HCT116 (cell line): ENCODE measurements at regions not wholly inside any gene's neighbourhood (a gene's known extent, or its start where the extent isn't known, plus 50 kb on each side); places are given as distances from the start of the nearest gene placed in this dataset.

Experiments
- ATAC-seq: fragments of 200-7000 bp; cut with Tn5 transposase; 2 replicates; pipeline ENCODE4 v1.9.1; 2020; ENCODE audit warnings: mild to moderate bottlenecking, moderate library complexity
- BruUV-seq: library from RNA; stranded (reverse); fragments of 400-500 nt; replicated peaks from 2 replicates; lab custom pipeline; 2021; lab: Mats Ljungman, UMichigan
- CTCF ChIA-PET: fragments of 300-600 bp; sonication (Branson Sonifier 250); formaldehyde crosslinking; loops from one replicate; lab custom pipeline; 2021; ENCODE audit warnings: antibody characterized with exemption; lab: Charles Lee
- POLR2A ChIA-PET: fragments of 300-600, 350-600 bp; sonication (Branson Sonifier 250); formaldehyde crosslinking; loops from one replicate; lab custom pipeline; 2021; ENCODE audit warnings: antibody characterized with exemption; lab: Charles Lee
- RAD21 ChIA-PET, 2 experiments: fragments of 300-600 bp; sonication (Branson Sonifier 250); formaldehyde crosslinking; loops; one replicate each; lab custom pipeline; 2023; ENCODE audit warnings: low total read pairs in 2 of 2; ENCODE audit not compliant: uncharacterized antibody in 2 of 2, unreplicated experiment in 2 of 2, low non-redundant PET in 1 of 2; lab: Charles Lee
- DNase-seq: peaks from one replicate; pipeline ENCODE4 v3.0.0-alpha.2; 2010; ENCODE audit warnings: low read depth, low spot score
- H2AFZ ChIP-seq: fragments of 200-600 bp; shearing (Covaris generic), sonication (generic); 2 replicates; pipeline ENCODE4 v1.6.1; 2017; ENCODE audit warnings: low read depth, mixed run types, mixed read lengths, antibody characterized with exemption, low read length; ENCODE audit not compliant: poor library complexity, severe bottlenecking
- H3K27ac ChIP-seq: 2 replicates; pipeline ENCODE4 v1.5.1; 2012; ENCODE audit warnings: low read depth, low read length
- H3K27me3 ChIP-seq: fragments of 200-600 bp; sonication (generic); 2 replicates; pipeline ENCODE4 v1.6.1; 2016; ENCODE audit warnings: mixed run types, low read length, mixed read lengths; ENCODE audit not compliant: insufficient read depth
- H3K36me3 ChIP-seq, 2 experiments: fragments of 200-500 bp in 1 of 2; fragments of 200-600 bp in 1 of 2; sonication (Bioruptor generic) in 1 of 2; sonication (generic) in 1 of 2; 2 replicates each; pipeline versions ENCODE4 v1.5.1 to v1.6.1; 2014 to 2016; ENCODE audit warnings: low read length in 2 of 2, inconsistent platforms in 1 of 2, mixed read lengths in 1 of 2, mixed run types in 1 of 2; ENCODE audit not compliant: insufficient read depth in 2 of 2, control insufficient read depth in 1 of 2
- H3K4me1 ChIP-seq, 2 experiments: fragments of 200-600 bp in 1 of 2; sonication (generic) in 1 of 2; 2 replicates each; pipeline versions ENCODE4 v1.5.1 to v1.6.1; 2012 to 2017; ENCODE audit warnings: low read length in 2 of 2, inconsistent platforms in 1 of 2, mild to moderate bottlenecking in 1 of 2, mixed read lengths in 1 of 2, mixed run types in 1 of 2, moderate library complexity in 1 of 2; ENCODE audit not compliant: insufficient read depth in 2 of 2, control insufficient read depth in 1 of 2
- H3K4me2 ChIP-seq: fragments of 200-600 bp; sonication (generic); 2 replicates; pipeline ENCODE4 v1.6.1; 2017; ENCODE audit warnings: mixed run types, low read length, mixed read lengths
- H3K4me3 ChIP-seq, 2 experiments: fragments of 200-600 bp in 1 of 2; sonication (generic) in 1 of 2; replicated peaks in 1 of 2; 2 replicates each; pipeline ENCODE4 v1.5.1; 2011 to 2016; ENCODE audit warnings: low read length in 2 of 2, control low read depth in 1 of 2, low read depth in 1 of 2, mild to moderate bottlenecking in 1 of 2, mixed read lengths in 1 of 2, mixed run types in 1 of 2
- H3K79me2 ChIP-seq: fragments of 200-600 bp; sonication (generic); 2 replicates; pipeline ENCODE4 v1.6.1; 2017; ENCODE audit warnings: mild to moderate bottlenecking, mixed run types, low read length, moderate library complexity, mixed read lengths; ENCODE audit not compliant: insufficient read depth
- H3K9ac ChIP-seq: fragments of 200-600 bp; sonication (generic); 2 replicates; pipeline ENCODE4 v1.6.1; 2016; ENCODE audit warnings: low read length, mixed read lengths
- H3K9me2 ChIP-seq: fragments of 200-600 bp; sonication (generic), shearing (Covaris generic); 2 replicates; pipeline ENCODE4 v1.6.1; 2017; ENCODE audit warnings: mixed run types, mild to moderate bottlenecking, moderate library complexity; ENCODE audit not compliant: insufficient read depth
- H3K9me3 ChIP-seq, 2 experiments: fragments of 200-500 bp in 1 of 2; fragments of 200-600 bp in 1 of 2; sonication (Bioruptor generic) in 1 of 2; sonication (generic) in 1 of 2; 2 replicates each; pipeline ENCODE4 v1.6.1; 2014 to 2017; ENCODE audit warnings: low read length in 2 of 2, mixed read lengths in 2 of 2, inconsistent platforms in 1 of 2, low read depth in 1 of 2, mild to moderate bottlenecking in 1 of 2, mixed run types in 1 of 2, moderate library complexity in 1 of 2; ENCODE audit not compliant: control insufficient read depth in 1 of 2, insufficient read depth in 1 of 2
- H4K20me1 ChIP-seq: fragments of 200-600 bp; sonication (generic), shearing (Covaris generic); 2 replicates; pipeline ENCODE4 v1.6.1; 2017; ENCODE audit warnings: mixed run types, mild to moderate bottlenecking, moderate library complexity; ENCODE audit not compliant: insufficient read depth
- ATF3 ChIP-seq: IDR thresholded peaks from 2 replicates; pipeline ENCODE4 v1.6.1; 2012
- CBX3 ChIP-seq: IDR thresholded peaks from 2 replicates; pipeline ENCODE4 v1.6.1; 2012; ENCODE audit warnings: low read depth
- CEBPB ChIP-seq: IDR thresholded peaks from 2 replicates; pipeline ENCODE4 v1.6.1; 2012; ENCODE audit warnings: low read depth
- EGR1 ChIP-seq: IDR thresholded peaks from 2 replicates; pipeline ENCODE4 v1.6.1; 2012; ENCODE audit warnings: low read depth
- ELF1 ChIP-seq: IDR thresholded peaks from 2 replicates; pipeline ENCODE4 v1.6.1; 2012; ENCODE audit warnings: low read depth, borderline replicate concordance
- EZH2 ChIP-seq: fragments of 200-600 bp; sonication (generic); IDR thresholded peaks from 2 replicates; pipeline ENCODE4 v1.6.1; 2017; ENCODE audit warnings: antibody characterized with exemption, mixed run types
- EZH2phosphoT487 ChIP-seq: fragments of 200-600 bp; IDR thresholded peaks from 2 replicates; pipeline ENCODE4 v1.6.1; 2018; ENCODE audit warnings: antibody characterized with exemption, borderline replicate concordance
- FOSL1 ChIP-seq: IDR thresholded peaks from 2 replicates; pipeline ENCODE4 v1.6.1; 2012; ENCODE audit warnings: low read depth
- JUND ChIP-seq: IDR thresholded peaks from 2 replicates; pipeline ENCODE4 v1.6.1; 2012
- MAX ChIP-seq: IDR thresholded peaks from 2 replicates; pipeline ENCODE4 v1.6.1; 2012
- RAD21 ChIP-seq: IDR thresholded peaks from 2 replicates; pipeline ENCODE4 v1.6.1; 2012; ENCODE audit warnings: low read depth, mild to moderate bottlenecking
- REST ChIP-seq: IDR thresholded peaks from 2 replicates; pipeline ENCODE4 v1.6.1; 2012; ENCODE audit warnings: low read depth
- SIN3A ChIP-seq: IDR thresholded peaks from 2 replicates; pipeline ENCODE4 v1.6.1; 2012; ENCODE audit warnings: low read depth
- SP1 ChIP-seq: IDR thresholded peaks from 2 replicates; pipeline ENCODE4 v1.6.1; 2012; ENCODE audit warnings: low read depth
- SRF ChIP-seq: IDR thresholded peaks from 2 replicates; pipeline ENCODE4 v1.6.1; 2012; ENCODE audit warnings: low read depth
- TCF7L2 ChIP-seq: IDR thresholded peaks from 2 replicates; pipeline ENCODE4 v1.7.0; 2011; ENCODE audit warnings: borderline replicate concordance, inconsistent platforms; ENCODE audit not compliant: insufficient read depth, insufficient read length; ENCODE audit errors: extremely low read depth
- YY1 ChIP-seq: IDR thresholded peaks from 2 replicates; pipeline ENCODE4 v1.6.1; 2011; ENCODE audit warnings: low read length, low read depth, moderate library complexity, mild to moderate bottlenecking; ENCODE audit not compliant: insufficient replicate concordance; ENCODE audit errors: extremely low read depth
- ZBTB33 ChIP-seq: IDR thresholded peaks from 2 replicates; pipeline ENCODE4 v1.6.1; 2011; ENCODE audit warnings: mild to moderate bottlenecking, low read length, moderate library complexity; ENCODE audit not compliant: insufficient replicate concordance; ENCODE audit errors: extremely low read depth
- ZNF274 ChIP-seq: fragments of 200-500 bp; sonication (Bioruptor generic); IDR thresholded peaks from 2 replicates; pipeline ENCODE4 v1.6.1; 2014; ENCODE audit warnings: mild to moderate bottlenecking, low read depth, low read length, inconsistent platforms
- intact Hi-C: fragments of 100-400 bp; cut with micrococcal nuclease; formaldehyde crosslinking; loops from 2 replicates; pipeline ENCODE4 v1.10.0; 2022

- Histone ChIP-seq H3K27ac (no peak overlapping the region), H3K9me2 (no peaks in the 10 kb centered on the region; the same call in 1 of the 2 replicates), H3K79me2 (no peaks in the 10 kb centered on the region), H3K36me3 (no peaks in the 10 kb centered on the region), H3K9ac (no peak overlapping the region), H3K4me3 (no peak overlapping the region), H3K9me3 (no peaks in the 10 kb centered on the region), H2AFZ (no peak overlapping the region), H3K27me3 (no peaks in the 10 kb centered on the region), H4K20me1 (no peaks in the 10 kb centered on the region), H3K4me2 (no peak overlapping the region), H3K4me1 (no peaks in the 10 kb centered on the region)
- BruUV-seq, result no TSS peak
- ChIA-PET RAD21 (no interaction called here), POLR2A (no interaction called here), CTCF (no interaction called here)
- ATAC-seq (no peak), DNase-seq (no peak)
- intact Hi-C loops, result no loop called here
- TF ChIP-seq SP1, result no peak
- TF ChIP-seq CEBPB, result no peak
- TF ChIP-seq ELF1, result no peak
- TF ChIP-seq SRF, result no peak
- TF ChIP-seq SIN3A, result no peak
- TF ChIP-seq TCF7L2, result no peak
- no peak for TF ChIP-seq EZH2phosphoT487
- TF ChIP-seq ZNF274, result no peak
- no peak for TF ChIP-seq YY1
- TF ChIP-seq EGR1, result no peak
- TF ChIP-seq FOSL1, result no peak
- TF ChIP-seq CBX3, result no peak
- TF ChIP-seq RAD21, result no peak
- TF ChIP-seq ZBTB33, result no peak
- no peak for TF ChIP-seq EZH2
- no peak for TF ChIP-seq MAX
- no peak for TF ChIP-seq ATF3
- no peak for TF ChIP-seq JUND
- TF ChIP-seq REST, result no peak
Measured at GRCh38 chr1:192002063-192002462, 156.2 kb upstream of the RGS18 start.
